ENCODE measurements at regions not wholly inside any gene's neighbourhood (a gene's known extent, or its start where the extent isn't known, plus 50 kb on each side); places are given as distances from the start of the nearest gene placed in this dataset.
"Not testable (repeated sequence)": the region's sequence is repeated elsewhere in the genome, so short reads cannot be mapped to it uniquely, and the experiment has no call there.

- Histone ChIP-seq H3K27me3 (no peaks in the 10 kb centered on the region), H3K9me3 (no peaks in the 10 kb centered on the region), H3K4me1 (no peaks in the 10 kb centered on the region), H3K27ac (no peak overlapping the region), H3K4me3 (no peak overlapping the region), H3K36me3 (no peaks in the 10 kb centered on the region)
- TF ChIP-seq, protein P1, sequence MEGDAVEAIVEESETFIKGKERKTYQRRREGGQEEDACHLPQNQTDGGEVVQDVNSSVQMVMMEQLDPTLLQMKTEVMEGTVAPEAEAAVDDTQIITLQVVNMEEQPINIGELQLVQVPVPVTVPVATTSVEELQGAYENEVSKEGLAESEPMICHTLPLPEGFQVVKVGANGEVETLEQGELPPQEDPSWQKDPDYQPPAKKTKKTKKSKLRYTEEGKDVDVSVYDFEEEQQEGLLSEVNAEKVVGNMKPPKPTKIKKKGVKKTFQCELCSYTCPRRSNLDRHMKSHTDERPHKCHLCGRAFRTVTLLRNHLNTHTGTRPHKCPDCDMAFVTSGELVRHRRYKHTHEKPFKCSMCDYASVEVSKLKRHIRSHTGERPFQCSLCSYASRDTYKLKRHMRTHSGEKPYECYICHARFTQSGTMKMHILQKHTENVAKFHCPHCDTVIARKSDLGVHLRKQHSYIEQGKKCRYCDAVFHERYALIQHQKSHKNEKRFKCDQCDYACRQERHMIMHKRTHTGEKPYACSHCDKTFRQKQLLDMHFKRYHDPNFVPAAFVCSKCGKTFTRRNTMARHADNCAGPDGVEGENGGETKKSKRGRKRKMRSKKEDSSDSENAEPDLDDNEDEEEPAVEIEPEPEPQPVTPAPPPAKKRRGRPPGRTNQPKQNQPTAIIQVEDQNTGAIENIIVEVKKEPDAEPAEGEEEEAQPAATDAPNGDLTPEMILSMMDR (IDR thresholded peaks at IDR 0.05) = no peak
- TF ChIP-seq POLR2AphosphoS5 (IDR thresholded peaks at IDR 0.05) (no peak), EP300 (IDR thresholded peaks at IDR 0.05) (no peak), POLR2A (IDR thresholded peaks at IDR 0.05) (no peak)
- intact Hi-C loops (cut with DNase I; ENCODE audit: low total_unique reads) = no loop called here
- WGBS, 5 donors = 82 to 91% (median 87%) methylated on average over 4 of the region's 4 CpGs
- no peak for DNase-seq
Observed at GRCh38 chr6:14593286-14593685, 475.7 kb downstream of the CD83 start.

DNA sequence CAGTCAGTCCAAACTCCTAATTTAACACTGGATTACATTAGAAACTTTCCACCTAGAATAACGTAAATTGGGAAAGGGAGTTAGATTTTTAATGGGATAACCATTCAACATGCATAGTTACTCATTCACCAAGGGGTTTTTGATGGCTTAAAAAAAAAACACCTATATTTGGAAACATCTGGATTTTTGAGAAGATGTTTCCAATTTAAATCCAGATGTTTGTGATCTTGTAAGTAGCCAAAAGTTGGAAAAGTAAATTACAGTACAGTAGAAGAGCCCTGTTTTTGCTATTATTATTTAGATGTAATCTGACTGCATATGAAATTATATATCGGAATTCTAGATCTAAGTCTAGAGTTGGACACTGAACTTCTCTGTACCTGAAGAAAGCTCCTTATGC, 478.2 kb downstream of the CD83 start:
- Histone ChIP-seq H3K4me1 (no peaks in the 10 kb centered on the region), H3K4me3 (no peak overlapping the region), H3K27me3 (no peaks in the 10 kb centered on the region), H3K27ac (no peak overlapping the region), H3K36me3 (no peaks in the 10 kb centered on the region), H3K9me3 (no peaks in the 10 kb centered on the region)
- WGBS, 5 donors = 52 to 100% (median 88%) methylated on average over 2 of the region's 2 CpGs
- intact Hi-C loops (cut with DNase I; ENCODE audit: low total_unique reads) = no loop called here
- TF ChIP-seq EP300 (IDR thresholded peaks at IDR 0.05) = no peak
- TF ChIP-seq, protein P1 (IDR thresholded peaks at IDR 0.05) = no peak
- TF ChIP-seq POLR2A (IDR thresholded peaks at IDR 0.05) = no peak
- TF ChIP-seq POLR2AphosphoS5 (IDR thresholded peaks at IDR 0.05) = no peak
- no peak for DNase-seq

DNA sequence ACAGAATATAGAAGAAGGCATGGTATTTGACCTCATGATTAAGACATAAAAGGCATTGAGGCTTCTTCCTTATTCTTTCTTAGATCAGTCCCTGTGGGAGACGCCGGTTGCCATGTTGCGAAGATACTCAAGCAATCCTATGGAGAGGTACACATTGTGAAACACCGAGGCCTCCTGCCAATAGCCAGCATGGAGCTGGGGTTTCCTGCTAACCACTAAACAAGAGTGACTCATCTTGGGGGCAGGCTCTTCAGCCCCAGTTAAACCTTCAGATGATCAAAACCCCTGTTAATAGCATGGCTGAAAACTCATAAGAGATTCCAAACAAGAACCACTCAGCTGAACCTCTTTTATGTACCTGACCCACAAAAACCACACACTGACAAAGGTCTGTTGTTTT, 478.8 kb downstream of the CD83 start:
- intact Hi-C loops (cut with DNase I; ENCODE audit: low total_unique reads) = no loop called here
- Histone ChIP-seq H3K27ac (no peak overlapping the region), H3K4me3 (no peak overlapping the region), H3K27me3 (no peaks in the 10 kb centered on the region), H3K9me3 (no peaks in the 10 kb centered on the region), H3K36me3 (no peaks in the 10 kb centered on the region), H3K4me1 (peaks cover 0 to 3% (median under 1%) of the 10 kb centered on the region in 4 donors)
- DNase-seq = peak in 1 of 2 donors; percentile 28
- TF ChIP-seq EP300 (IDR thresholded peaks at IDR 0.05) (no peak), POLR2A (IDR thresholded peaks at IDR 0.05) (no peak), POLR2AphosphoS5 (IDR thresholded peaks at IDR 0.05) (no peak)
- TF ChIP-seq, protein P1 (IDR thresholded peaks at IDR 0.05) = no peak
- WGBS, 5 donors = 85 to 94% (median 93%) methylated on average over 4 of the region's 4 CpGs

DNA sequence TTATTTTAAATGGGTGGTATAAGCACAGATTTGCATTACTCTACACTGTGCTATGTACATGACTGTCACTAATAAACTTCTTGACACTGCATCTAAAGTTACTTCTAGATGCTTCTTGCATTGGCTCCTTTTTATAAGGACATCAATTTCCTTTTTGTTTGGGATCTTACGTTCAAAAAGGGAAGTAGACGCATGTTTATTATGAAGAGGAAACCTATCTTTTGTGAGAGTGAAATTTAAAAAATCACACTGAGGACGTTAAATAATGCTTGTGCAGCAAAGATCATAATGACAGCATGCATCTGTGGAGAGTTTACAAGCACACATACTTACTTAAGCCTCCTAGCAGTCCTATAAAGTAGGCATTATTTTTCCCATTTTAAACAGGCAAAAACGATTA, 479.5 kb downstream of the CD83 start:
- Histone ChIP-seq H3K4me1 (peaks cover 0 to 8% (median 3%) of the 10 kb centered on the region in 4 donors), H3K36me3 (no peaks in the 10 kb centered on the region), H3K9me3 (no peaks in the 10 kb centered on the region), H3K27me3 (no peaks in the 10 kb centered on the region), H3K27ac (no peak overlapping the region), H3K4me3 (no peak overlapping the region)
- DNase-seq = no peak
- intact Hi-C loops (cut with DNase I; ENCODE audit: low total_unique reads) = no loop called here
- TF ChIP-seq POLR2AphosphoS5 (IDR thresholded peaks at IDR 0.05) = no peak
- no peak for TF ChIP-seq EP300 (IDR thresholded peaks at IDR 0.05)
- 68 to 73% (median 68%) methylated on average over 4 of the region's 4 CpGs for WGBS, 5 donors

DNA sequence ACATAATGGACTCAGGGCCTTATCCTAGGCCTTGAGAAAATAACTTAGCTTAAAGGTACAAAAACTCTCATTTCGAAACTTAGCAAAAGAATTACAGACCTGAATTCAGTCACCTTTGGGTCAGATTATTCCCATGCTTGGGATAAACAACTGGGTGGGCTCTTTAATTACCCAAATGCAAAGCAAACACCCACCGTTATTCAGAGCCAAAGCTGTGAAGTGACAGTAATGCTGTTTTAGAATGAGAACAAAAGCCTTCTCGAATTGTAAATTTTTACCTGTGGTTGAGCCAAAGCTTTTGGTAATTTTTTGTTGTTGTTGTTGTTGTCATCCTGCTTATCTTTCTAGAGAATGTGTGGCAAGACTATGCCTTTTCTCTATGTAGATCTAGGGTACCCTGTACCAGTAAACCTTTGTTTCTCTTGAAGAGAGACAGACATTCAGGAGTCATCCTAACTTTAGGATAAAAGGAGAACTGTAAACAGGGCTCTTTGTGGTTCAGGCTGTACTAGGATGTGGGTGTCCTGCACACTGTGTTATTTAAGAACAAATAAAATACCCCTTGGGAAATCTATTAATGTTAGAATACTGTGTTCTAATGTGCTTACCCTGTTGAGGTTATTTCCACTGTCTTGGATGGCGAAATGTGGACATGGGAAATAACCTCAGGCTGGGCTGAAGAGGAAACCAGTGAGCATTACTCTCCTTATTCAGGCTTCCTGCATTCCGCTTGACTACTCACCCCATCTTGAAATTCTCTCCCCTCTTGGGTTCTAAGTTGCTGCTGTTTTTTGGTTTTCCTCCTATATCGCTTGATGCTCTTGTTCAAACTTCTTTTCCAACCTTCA, 480.7 kb downstream of the CD83 start:
- no peak overlapping the region for H3K4me3 ChIP-seq
- H3K4me1 ChIP-seq = peaks cover 0 to 8% (median 3%) of the 10 kb centered on the region in 4 donors
- no peak overlapping the region for H3K27ac ChIP-seq
- H3K9me3 ChIP-seq = no peaks in the 10 kb centered on the region
- DNase-seq = no peak
- intact Hi-C loops (cut with DNase I; ENCODE audit: low total_unique reads) = no loop called here
- no peak for TF ChIP-seq EP300 (IDR thresholded peaks at IDR 0.05)
- 83 to 88% (median 85%) methylated on average over 6 of the region's 6 CpGs for WGBS, 5 donors
- H3K36me3 ChIP-seq = no peaks in the 10 kb centered on the region
- H3K27me3 ChIP-seq = no peaks in the 10 kb centered on the region

GRCh38 chr6:14600306-14600705, 482.7 kb downstream of the CD83 start:
- intact Hi-C loops (cut with DNase I; ENCODE audit: low total_unique reads); H3K27me3 ChIP-seq: not testable (repeated sequence)
- whole genome bisulfite sequencing, 5 donors = 88 to 95% (median 93%) methylated on average over 8 of the region's 8 CpGs

More at GRCh38 chr6:14600306-14600705, 482.7 kb downstream of the CD83 start:
- H3K4me3 ChIP-seq, H3K36me3 ChIP-seq, H3K27ac ChIP-seq, H3K4me1 ChIP-seq, H3K9me3 ChIP-seq, DNase-seq: not testable (repeated sequence)
